ENCODE measurements at regions not wholly inside any gene's neighbourhood (a gene's known extent, or its start where the extent isn't known, plus 50 kb on each side); places are given as distances from the start of the nearest gene placed in this dataset.
A peak's percentile ranks its signal among the peaks of the same experiment; 100 is the strongest.

- 89 to 95% methylated on average over 5 of the region's 5 CpGs for WGBS, 2 donors
- no peak overlapping the region for H3K4me3 ChIP-seq
- H3K4me1 ChIP-seq = no peaks in the 10 kb centered on the region
- no peak for TF ChIP-seq EP300 (IDR thresholded peaks at IDR 0.05)
- TF ChIP-seq CTCF (IDR thresholded peaks at IDR 0.05) = no peak
- TF ChIP-seq POLR2AphosphoS5 (IDR thresholded peaks at IDR 0.05) = no peak
- no peak for TF ChIP-seq POLR2A (IDR thresholded peaks at IDR 0.05)
- no peaks in the 10 kb centered on the region for H3K36me3 ChIP-seq
- H3K9me3 ChIP-seq = no peaks in the 10 kb centered on the region
- no peak for DNase-seq
- no peak overlapping the region for H3K27ac ChIP-seq
- no peaks in the 10 kb centered on the region for H3K27me3 ChIP-seq
- no peak for ATAC-seq (ENCODE audit: low FRiP score in 2 of 2)
These were observed 309.8 kb upstream of the CCDC54 start for GRCh38 chr3:107067421-107067820.

GRCh38 chr3:107068980-107069379 is 308.3 kb upstream of the CCDC54 start:
- TF ChIP-seq EP300 (IDR thresholded peaks at IDR 0.05) = no peak
- TF ChIP-seq CTCF (IDR thresholded peaks at IDR 0.05) = no peak
- TF ChIP-seq POLR2A (IDR thresholded peaks at IDR 0.05) = no peak
- no peak for TF ChIP-seq POLR2AphosphoS5 (IDR thresholded peaks at IDR 0.05)
- Histone ChIP-seq H3K27me3 (no peaks in the 10 kb centered on the region), H3K4me1 (no peaks in the 10 kb centered on the region), H3K36me3 (no peaks in the 10 kb centered on the region), H3K27ac (no peak overlapping the region), H3K9me3 (no peaks in the 10 kb centered on the region), H3K4me3 (no peak overlapping the region)
- ATAC-seq (ENCODE audit: low FRiP score in 2 of 2) (peak in 1 of 2 donors; percentile 64), DNase-seq (no peak)
- 48 to 58% methylated on average over 4 of the region's 4 CpGs for WGBS, 2 donors

- WGBS, 2 donors = 96 to 98% methylated on average over 3 of the region's 3 CpGs
- no peak for ATAC-seq (ENCODE audit: low FRiP score in 2 of 2)
- no peak for DNase-seq
- Histone ChIP-seq H3K36me3 (no peaks in the 10 kb centered on the region), H3K4me1 (no peaks in the 10 kb centered on the region), H3K4me3 (no peak overlapping the region), H3K27me3 (no peaks in the 10 kb centered on the region), H3K9me3 (no peaks in the 10 kb centered on the region), H3K27ac (no peak overlapping the region)
- TF ChIP-seq POLR2AphosphoS5 (IDR thresholded peaks at IDR 0.05) (no peak), EP300 (IDR thresholded peaks at IDR 0.05) (no peak), CTCF (IDR thresholded peaks at IDR 0.05) (no peak), POLR2A (IDR thresholded peaks at IDR 0.05) (no peak)
These were observed 300.3 kb upstream of the CCDC54 start for GRCh38 chr3:107076946-107077345.

GRCh38 chr3:107077391-107077790 is 299.8 kb upstream of the CCDC54 start:
- no peaks in the 10 kb centered on the region for H3K9me3 ChIP-seq
- H3K27me3 ChIP-seq = no peaks in the 10 kb centered on the region
- ATAC-seq (ENCODE audit: low FRiP score in 2 of 2) (no peak), DNase-seq (no peak)
- no peak overlapping the region for H3K27ac ChIP-seq
- no peak for TF ChIP-seq CTCF (IDR thresholded peaks at IDR 0.05)
- no peak for TF ChIP-seq POLR2A (IDR thresholded peaks at IDR 0.05)
- no peak for TF ChIP-seq EP300 (IDR thresholded peaks at IDR 0.05)
- no peak for TF ChIP-seq POLR2AphosphoS5 (IDR thresholded peaks at IDR 0.05)
- H3K4me3 ChIP-seq = no peak overlapping the region
- WGBS, 2 donors = 73 to 81% methylated on average over 2 of the region's 2 CpGs
- no peaks in the 10 kb centered on the region for H3K4me1 ChIP-seq
- H3K36me3 ChIP-seq = no peaks in the 10 kb centered on the region

- no peak for ATAC-seq (ENCODE audit: low FRiP score in 2 of 2)
- H3K4me3 ChIP-seq = no peak overlapping the region
- 90 to 96% methylated on average over 3 of the region's 3 CpGs for WGBS, 2 donors
- DNase-seq = no peak
- no peaks in the 10 kb centered on the region for H3K9me3 ChIP-seq
- no peaks in the 10 kb centered on the region for H3K4me1 ChIP-seq
- H3K27ac ChIP-seq = no peak overlapping the region
- TF ChIP-seq CTCF (IDR thresholded peaks at IDR 0.05) = no peak
- no peak for TF ChIP-seq EP300 (IDR thresholded peaks at IDR 0.05)
- TF ChIP-seq POLR2A (IDR thresholded peaks at IDR 0.05) = no peak
- no peak for TF ChIP-seq POLR2AphosphoS5 (IDR thresholded peaks at IDR 0.05)
- H3K36me3 ChIP-seq = no peaks in the 10 kb centered on the region
- H3K27me3 ChIP-seq = no peaks in the 10 kb centered on the region
These were observed 294.7 kb upstream of the CCDC54 start for GRCh38 chr3:107082527-107082926.

Measured in upper lobe of left lung (tissue), 6 donors.